SKM-1 (cell line): ENCODE measurements at regions not wholly inside any gene's neighbourhood (a gene's known extent, or its start where the extent isn't known, plus 50 kb on each side); places are given as distances from the start of the nearest gene placed in this dataset.
"Not testable (repeated sequence)": the region's sequence is repeated elsewhere in the genome, so short reads cannot be mapped to it uniquely, and the experiment has no call there.

Experiments
- DNase-seq: peaks from one replicate; lab custom pipeline; 2025; ENCODE audit not compliant: unreplicated experiment; lab: John Stamatoyannopoulos, UW

DNA sequence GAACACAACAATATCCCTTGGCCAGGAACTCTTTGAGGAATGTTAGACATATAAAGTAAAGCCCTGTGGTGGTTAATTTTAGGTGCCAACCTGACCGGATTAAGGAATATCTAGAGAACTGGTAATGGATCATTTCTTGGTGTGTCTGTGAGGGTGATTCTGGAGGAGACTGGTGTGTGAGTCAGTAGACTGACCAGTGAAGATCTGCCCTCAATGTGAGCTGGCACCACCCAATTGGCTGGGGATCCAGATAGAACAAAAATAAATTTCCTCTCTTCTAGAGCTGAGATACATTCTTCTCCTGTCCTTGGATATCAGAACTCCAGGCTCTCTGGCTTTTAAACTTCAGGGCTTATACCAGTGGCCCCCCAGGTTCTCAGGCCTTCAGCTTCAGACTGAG is 56.2 kb upstream of the TNPO1 start:
- DNase-seq, result no peak

DNA sequence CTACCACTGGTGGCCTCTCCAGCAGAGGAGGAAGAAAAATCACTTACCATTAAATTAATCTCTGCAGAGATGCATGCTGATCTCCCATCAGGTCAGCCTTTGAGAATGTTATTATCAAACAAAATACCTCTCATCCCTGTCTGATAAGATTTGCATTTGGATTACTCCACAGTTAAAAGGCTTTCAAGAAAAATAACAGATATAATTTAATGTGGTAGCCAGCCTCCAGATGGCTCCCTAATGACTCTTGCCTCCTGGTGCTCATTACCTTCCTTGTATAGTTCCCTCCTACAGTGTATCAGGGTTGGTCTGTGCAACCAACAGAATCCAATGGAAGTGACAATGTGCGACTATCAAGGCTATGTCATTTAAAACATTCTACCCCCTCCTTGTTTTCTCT is 63.6 kb upstream of the TNPO1 start:
- no peak for DNase-seq

DNA sequence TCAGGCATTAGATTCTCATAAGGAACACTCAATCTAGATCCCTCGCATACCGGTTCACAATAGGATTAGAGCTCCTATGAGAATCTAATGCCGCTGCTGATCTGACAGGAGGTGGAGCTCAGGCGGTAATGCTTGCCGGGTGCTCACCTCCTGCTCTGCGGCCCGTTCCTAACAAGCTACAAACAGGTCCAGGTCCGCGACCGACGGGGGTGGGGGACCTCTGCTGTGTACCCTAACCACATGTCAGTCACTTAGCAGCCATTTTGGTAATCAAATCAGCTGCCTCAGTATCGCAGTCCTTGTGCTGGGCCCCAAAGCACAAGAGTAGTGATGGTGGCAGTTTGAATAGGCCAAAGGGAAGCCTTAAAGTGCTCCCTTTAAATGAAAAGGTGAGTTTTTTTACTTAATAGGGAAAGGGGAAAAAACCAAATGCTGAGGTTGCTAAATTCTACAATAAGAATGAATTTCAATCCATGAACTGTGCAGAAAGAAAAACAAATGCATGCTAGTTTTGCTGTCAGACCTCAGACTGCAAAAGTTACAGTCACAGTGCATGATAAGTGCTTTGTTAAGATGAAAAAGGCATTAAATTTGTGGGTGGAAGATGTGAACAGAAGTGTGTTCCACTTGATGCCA is 67.0 kb upstream of the TNPO1 start:
- DNase-seq, result no peak

DNA sequence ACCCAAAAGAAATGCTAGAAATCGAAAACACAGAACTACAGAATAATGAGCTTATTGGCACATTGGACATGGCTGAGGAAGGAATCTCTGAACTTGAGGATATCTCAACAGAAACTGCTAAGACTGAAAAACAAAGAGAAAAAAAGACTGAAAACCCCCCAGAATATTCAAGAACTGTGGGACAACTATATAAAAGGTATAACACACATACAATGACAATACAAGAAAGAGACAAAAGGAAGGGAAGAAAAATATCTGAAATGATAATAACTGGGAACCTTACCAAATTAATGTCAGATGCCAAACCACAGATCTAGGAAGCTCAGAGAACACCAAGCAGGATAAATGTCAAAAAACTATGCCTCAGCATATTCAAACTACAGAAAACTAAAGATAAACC is 68.6 kb upstream of the TNPO1 start:
- no peak for DNase-seq

DNA sequence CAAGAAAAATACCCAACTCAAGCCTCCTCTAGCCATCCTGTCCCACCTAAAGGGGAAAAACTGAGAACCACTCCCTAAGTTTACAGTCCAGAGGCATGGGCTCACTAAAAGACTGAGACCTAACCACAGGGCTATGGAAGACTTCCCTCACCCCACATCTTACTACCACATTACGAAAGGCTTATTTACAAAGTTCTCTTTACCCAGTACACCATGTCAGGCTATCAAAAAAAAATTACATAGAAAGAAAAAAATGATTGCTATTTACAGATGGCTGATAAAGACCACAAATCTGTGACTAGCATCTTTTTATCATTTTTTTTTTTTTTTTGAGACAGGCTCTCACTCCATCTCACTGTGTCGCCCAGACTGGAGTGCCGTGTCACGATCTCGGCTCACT is 69.7 kb upstream of the TNPO1 start:
- no peak for DNase-seq

DNA sequence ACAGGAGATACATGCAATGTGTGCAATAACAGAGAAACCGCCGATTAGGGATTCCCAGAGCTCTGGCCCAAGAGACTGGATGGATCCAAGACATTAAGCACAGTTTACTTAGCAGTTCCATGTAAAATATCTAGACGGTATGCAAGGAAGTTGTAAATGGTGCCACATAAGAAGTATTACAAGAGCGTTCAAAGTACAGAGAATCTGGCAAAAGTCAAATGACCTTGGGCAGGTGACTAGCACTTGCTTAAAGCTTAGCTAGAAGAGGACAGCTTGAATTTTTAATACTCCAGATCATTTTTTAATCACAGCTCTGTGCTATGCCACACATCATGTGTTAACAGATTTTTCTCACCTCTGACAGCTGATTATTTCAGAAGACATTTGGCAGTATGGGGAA is 72.3 kb upstream of the TNPO1 start:
- DNase-seq, result no peak

DNA sequence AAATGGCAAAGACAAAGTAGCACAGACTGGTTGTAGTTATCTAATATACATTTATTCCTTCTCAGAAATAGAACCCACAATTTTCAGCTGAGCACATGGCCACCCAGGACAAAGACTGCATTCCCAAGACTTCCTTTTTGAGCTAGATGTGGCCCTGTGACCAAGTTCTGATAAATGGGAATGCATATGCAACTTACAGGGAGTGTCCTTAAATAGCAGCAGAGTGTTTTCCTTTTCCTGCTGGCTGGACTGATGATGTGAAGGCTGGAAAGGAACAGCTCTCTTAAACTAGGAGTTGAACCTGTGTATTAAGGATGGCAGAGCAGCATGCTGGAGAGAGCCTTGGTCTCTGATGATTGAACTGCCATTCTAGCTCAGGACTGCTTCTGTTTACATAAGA is 74.7 kb upstream of the TNPO1 start:
- DNase-seq, result no peak

DNA sequence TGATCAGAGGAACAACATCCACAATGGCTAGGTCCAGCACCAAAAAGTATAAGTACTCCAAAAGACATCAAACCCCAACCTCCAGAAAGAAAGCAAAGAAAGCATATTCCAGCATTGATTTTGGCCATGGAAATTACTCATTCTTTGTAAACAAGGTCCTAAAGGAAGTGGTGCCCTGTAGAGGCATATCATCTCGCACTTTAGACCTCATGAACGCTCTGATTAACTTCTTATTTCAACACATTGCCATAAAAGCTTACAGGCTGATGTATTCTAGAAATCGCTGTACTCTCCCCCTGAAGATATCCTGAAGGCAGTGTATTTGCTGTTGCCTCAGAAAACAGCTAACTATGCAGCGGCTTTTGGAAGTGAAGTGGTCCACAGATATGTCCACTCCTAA is 82.7 kb upstream of the TNPO1 start:
- no peak for DNase-seq

DNA sequence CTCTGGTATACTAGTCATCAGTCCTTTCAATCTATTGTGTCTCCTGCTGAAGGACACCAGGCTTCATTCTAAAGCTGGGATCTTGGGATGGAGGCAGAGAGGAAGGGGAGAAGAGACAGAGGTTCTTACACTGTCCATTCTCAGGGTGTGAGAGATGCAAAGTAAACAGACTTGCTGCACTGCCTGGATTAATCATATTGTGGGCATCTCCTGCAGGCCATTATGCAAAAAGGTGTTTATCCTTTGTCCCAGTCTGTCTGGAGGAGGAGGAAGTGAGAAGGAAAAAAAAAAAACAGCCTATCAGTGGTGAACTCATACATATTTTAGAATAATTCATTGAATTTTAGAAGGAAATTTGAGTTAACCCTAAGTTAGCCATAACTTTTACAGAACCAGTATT is 92.9 kb upstream of the TNPO1 start:
- no peak for DNase-seq

DNA sequence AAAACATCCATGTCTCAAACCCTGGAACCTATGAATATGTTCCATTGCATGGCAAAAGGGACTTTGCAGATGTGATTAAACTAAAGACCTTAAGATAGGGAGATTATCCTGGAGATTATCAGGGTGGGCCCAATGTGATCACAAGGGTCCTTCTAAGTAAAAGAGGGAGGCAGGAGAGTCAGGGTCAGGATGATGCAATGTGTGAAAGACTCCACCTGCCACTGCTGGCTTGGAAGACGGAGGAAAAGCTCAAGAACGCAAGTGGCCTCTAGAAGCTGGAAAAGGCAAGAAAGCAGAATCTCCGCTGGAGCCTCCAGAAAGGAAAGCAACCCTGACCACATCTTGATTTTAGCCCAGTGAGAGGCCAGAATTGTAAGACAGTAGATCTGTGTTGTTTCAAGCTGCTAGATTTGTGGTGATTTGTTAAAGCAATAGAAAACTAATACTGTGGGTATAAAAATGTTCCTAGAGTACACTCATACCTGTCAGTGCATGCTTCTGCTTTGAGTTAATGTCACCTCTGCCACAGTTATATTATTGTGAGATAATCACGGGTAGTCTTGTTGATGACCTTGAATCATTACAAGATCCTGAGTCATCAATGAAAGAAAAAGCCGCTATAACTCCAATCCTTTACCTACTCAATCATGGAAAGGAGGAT is 93.5 kb upstream of the TNPO1 start:
- no peak for DNase-seq

DNA sequence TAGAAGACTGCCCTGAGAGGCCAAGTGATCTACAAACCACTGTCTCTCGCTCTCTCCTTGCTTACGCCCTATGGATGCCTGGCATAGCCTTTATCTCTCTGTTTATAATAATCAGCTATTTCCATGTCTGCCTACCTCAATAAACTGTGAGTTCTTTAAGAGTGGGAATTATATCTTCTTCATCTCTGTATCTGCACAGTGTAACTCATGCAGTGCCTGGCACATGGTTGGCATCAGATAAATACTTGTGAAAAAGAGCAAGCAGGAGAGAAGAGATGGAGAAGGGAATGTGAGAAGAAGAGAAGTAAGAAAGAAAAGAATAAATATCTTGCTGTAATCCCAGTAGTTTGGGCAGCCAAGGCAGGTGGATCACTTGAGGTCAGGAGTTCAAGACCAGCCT is 94.6 kb upstream of the TNPO1 start:
- no peak for DNase-seq

DNA sequence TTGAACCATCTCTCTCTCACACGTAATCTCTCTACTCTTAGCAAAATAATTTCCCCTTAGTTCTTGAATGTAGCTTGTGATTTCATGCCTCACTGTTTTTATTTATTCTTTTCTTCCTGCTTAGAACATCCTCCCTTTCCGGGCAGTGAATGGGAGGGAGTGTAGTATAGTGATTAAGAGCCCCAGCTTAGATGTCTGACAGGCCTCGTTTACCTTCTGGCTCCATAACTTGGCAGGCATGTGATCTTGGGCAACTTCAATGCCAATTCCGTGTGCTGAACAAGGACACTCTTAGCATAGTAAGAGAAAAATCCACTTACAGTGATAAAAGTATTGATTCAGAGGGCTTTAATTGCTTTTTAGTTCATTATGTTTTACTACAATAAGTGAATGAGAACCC is 96.3 kb upstream of the TNPO1 start:
- no peak for DNase-seq

DNA sequence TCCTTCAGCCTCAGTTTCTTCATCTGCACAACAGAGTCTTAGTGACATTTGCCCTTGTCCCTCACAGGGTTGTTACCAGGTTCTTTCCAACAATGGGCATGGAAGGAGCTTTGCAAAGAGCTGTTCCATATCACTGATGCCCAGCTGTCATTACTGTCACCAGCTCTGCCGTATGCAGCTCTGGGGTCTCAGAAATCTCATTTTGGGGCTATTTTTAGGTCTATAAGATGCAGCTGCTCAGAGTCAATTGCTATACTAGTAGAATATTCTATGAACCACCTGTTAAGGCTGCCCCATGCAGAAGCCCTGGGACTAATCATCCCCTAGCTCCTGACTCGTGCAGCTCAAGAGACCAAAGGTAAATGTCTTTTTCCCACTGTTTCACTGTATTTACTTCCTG is 105.1 kb upstream of the TNPO1 start:
- no peak for DNase-seq

DNA sequence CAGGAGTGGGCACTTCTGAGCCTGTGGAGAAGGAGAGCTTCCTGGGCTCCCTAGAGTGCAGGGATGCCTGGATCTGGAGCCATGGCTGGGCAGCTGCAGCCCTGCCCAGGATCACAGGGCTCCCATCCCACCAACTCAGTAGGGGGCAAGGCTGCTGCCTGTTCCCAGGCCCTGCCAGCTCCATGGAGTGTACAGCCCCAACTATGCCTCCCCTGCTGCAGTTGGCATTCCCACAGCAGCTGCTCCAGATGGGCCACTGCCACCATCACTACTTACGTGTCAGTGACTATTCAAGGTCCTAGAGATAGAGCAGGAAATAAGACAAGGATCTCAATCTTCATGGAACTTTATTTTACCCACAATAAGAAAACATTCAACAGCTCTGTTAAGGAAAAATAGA is 107.1 kb upstream of the TNPO1 start:
- no peak for DNase-seq

DNA sequence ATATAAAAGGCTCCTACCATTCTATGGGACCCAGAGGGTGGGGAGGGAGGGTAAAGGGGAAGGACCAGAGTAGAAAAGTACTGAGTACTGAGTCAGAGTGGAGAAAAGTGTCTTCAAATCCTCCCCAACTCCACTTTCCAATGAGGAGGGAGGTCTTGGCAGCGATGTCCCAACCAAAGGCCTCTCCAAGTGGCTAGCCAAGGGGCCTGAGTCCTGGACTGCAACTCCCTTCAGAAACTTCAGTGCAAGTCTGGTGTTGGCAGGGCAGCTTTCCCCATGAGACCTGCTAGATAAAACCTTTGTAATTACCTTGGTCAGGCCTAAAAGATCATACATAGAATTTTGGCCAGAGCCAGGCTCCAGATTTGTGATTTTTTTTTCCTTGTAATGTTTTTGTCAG is 111.3 kb upstream of the TNPO1 start:
- no peak for DNase-seq

DNA sequence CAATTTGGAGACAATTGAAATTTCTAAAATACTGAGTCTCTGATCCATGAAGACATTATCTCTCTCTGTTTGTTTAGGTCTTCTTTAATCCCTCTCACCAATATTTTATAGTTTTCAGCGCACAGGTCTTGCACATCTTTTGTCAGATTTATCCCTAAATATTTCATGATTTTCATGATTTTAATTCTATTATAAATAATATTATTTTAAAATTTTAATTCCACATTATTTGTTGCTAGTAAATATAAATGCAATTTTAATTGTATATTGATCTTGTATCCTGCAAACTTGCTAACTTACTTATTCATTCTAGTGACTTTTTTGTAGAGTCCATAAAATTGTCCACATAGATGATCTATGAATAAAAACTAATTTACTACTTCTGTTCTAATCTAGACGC is 112.6 kb upstream of the TNPO1 start:
- DNase-seq, result no peak

DNA sequence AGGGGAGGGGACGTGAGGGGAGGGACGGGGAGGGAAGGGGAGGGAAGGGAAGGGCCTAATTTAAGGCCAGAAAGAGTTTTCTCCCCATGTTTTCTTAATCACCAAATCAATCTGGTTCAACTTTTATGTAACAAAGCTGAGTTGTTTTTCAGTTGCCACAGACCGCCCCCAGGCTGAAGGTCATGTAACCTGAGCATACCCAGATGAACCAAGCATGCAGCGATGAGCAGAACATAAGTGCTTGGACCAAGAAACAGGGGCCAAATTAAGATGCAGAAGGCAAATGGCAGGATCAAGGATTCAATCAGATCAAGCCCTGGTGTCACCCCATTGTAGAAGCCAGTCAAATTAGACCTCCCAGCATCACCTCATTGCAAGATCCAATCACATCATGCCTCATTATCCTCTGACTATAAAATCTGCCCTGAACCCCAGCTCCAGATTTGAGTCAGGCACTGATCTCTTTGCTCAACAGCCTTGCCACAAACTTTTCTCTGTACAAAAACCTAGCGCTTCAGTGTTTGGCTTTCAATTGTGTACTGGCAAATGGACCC is 113.5 kb upstream of the TNPO1 start:
- no peak for DNase-seq

DNA sequence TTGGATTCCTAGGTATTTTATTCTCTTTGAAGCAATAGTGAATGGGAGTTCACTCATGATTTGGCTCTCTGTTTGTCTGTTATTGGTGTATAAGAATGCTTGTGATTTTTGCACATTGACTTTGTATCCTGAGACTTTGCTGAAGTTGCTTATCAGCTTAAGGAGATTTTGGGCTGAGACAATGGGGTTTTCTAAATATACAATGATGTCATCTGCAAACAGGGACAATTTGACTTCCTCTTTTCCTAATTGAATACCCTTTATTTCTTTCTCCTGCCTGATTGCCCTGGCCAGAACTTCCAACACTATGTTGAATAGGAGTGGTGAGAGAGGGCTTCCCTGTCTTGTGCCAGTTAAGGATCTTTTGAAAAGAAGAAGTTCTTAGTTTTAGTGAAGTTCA is 114.4 kb upstream of the TNPO1 start:
- DNase-seq, result not testable (repeated sequence)

DNA sequence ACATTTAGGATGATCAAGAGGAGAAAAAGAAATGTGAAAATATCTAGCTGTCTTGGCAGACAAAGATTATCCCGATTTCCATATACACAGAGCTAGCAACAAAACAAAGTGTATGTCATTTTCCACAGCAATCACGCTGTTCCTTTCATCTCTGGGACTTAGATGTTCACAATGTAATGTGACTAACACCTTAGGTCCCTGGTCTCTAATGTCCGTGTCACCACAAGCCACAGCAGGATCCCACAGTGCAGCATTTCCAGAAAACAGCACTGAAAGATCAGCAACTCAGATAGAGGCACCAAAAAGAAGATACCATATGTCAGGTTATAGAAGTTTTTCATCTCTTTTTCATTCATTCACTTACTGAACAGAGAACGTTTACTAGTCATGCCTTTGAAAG is 118.0 kb upstream of the TNPO1 start:
- DNase-seq, result no peak

DNA sequence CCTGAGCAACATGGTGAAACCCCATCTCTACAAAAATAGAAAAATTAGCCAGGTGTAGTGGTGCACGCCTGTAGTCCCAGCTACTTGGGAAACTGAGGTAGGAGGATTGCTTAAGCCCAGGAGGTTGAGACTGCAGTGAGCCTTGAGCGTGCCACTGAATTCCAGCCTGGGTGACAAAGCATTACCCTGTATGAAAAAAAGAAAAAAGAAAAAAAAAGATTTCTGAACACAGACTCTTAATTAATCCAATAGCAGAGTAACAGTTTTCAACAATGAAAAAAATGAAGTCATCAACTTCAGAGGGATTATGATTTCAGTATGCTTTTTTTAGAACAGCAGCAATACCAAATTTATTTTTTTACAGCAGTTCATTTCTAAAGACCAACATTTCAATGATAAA is 118.8 kb upstream of the TNPO1 start:
- no peak for DNase-seq

DNA sequence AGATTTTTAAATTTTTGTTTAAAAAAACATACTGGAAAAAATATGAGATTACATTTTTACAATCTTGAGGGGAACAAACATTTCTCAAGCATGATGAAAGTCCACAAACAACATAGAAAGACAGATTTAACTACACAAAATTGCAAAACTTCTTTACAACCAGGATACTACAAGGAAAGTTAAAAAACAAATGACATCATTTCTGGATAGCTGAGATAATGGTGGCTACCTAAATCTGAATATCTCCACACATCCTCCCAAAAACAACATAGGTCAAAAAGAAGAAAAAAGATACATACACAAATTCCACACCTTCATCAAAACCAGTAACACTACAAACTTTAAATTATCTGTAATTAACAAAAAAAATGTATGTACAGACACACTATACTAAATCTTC is 120.8 kb upstream of the TNPO1 start:
- no peak for DNase-seq

DNA sequence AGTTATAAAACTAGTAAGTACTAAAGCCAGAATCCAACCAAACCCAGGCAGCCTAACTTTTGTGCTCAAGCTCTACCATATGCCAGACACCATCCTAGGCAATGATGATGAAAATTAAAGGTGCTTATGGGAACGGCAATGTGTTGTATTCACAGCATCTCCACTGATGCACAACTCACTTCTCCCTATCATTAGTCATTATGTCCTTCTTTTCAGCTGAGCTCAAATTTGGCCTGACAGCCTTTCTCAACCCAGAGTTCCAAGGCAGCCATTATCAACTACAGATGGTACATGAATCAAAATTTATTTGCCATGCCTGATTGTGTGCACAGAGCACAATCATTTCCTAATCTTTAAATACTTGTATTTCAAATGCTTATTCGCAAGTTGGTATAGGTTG is 121.6 kb upstream of the TNPO1 start:
- DNase-seq, result no peak
